GM21423 (cell line): ENCODE measurements at regions not wholly inside any gene's neighbourhood (a gene's known extent, or its start where the extent isn't known, plus 50 kb on each side); places are given as distances from the start of the nearest gene placed in this dataset.
"Not testable (repeated sequence)": the region's sequence is repeated elsewhere in the genome, so short reads cannot be mapped to it uniquely, and the experiment has no call there.

Source experiments
- ATAC-seq: cut with Tn5 transposase; IDR thresholded peaks from one replicate; pipeline ENCODE4 v1.9.1; 2021; ENCODE audit warnings: mild to moderate bottlenecking, moderate library complexity; ENCODE audit not compliant: unreplicated experiment

DNA sequence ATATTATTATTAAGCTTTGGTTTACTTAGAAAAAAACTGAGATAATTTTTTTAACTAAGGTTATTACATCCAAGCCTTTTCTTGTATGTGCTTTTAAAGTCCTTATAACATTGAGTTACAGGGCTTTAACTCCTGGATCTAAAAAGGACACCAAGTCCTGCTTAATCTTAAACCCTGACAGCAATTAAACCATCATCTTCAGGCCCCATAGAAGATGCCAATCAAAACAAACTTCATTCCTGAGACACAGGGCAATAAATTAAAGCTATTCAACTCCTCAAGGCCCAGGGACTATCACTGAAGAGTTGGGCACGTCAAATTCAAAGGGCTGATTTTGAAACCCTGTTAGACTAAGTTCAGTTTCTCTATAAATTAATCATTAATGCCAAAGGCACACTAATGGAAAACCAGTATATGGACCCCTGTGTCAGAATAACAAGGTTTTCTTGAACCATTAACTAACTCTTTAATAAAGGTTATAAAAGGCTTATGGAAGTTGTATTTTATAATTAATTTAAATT is 1152.6 kb downstream of the NSUN3 start:
- no peak for ATAC-seq

DNA sequence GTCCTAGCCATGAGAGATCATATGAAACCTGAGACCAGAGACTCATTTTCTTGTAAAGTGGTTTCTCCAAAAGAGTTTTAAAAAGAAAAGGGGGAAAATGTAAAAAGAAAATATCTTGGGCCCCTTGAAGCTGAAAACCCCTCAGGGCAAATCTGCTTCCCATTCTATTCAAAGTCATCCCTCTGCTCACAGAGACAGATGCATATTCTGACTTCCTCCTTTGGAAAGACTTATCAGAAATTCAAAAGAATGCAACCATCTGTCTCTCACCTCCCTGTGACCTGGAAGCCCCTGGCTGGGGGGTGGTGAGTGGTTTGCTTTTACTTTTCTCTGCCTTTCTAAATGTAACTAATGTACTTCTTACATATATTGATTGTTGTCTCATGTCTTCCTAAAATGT is 1154.8 kb downstream of the NSUN3 start:
- ATAC-seq: no peak

DNA sequence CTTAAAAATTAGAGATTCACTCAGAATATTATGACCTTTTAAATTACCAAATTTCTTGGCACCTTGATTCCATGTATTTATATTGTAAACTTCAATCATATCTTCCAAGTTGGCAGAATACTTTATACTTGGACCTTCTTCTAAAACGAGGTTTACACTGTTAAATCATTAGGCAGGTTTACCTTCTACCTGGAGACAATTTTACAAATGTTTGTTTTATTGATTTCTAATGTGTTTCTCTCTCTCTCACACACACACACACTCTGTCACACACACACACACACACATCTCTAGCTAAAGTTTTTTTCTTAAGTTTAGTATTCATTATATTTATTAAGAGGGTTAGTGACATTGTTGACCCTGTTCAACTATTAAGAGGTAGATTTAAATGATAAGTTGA is 1155.6 kb downstream of the NSUN3 start:
- ATAC-seq: no peak

DNA sequence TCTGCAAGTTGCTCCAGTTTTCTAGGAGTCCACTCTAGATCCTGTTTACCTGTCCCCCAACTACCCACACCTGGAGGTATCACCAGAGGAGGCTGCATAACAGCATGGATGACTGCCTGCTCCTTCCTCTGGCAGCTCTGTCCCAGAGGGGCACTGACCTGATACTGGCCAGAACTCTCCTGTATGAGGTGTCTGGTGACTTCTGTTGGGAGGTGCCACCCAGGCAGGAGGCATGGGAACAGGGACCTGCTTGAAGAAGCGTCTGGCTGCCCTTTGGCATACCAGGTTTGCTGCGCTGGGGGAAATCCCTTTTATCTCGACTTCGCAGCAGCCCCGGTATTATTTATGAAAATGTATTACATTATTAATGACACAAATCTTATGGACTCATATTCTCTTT is 1163.6 kb downstream of the NSUN3 start:
- ATAC-seq: no peak

DNA sequence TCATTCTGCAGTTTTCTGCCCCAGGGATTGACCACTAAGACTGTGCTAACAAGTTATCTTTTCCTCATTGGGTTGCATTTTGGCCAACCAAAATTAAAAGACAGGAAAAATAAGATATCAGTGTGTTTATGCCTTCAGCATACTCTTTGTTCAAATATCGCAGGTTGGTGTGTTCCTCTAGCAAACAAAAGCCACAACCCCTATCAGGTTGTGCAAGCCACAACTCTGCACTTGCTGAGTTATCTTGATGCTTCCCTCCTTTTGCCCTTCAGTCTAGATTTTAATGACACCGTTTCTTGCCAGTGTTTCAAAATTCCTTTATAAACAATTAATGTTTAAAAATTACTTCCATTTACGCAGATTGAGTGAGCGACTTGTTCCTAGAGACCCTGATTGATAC is 1164.2 kb downstream of the NSUN3 start:
- no peak for ATAC-seq

DNA sequence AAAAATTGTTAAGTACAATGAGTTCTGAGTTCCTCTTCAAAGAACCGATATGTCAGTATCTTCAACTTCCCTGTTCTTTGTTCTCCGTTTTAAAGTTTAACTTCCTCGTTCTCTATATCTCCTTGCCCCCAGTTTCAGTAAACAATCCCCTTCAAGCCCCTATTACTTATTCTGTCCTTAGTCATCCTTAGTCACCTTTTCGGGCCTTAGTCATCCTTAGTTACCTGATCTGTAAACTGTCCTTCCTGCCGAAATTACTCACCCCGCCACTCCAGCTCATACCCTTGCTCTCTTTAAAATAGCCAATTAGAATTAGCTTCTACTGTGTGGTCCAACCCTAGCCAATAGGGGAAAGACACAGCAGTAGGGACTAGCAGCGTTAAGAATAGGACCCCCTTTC is 1165.6 kb downstream of the NSUN3 start:
- ATAC-seq: no peak

DNA sequence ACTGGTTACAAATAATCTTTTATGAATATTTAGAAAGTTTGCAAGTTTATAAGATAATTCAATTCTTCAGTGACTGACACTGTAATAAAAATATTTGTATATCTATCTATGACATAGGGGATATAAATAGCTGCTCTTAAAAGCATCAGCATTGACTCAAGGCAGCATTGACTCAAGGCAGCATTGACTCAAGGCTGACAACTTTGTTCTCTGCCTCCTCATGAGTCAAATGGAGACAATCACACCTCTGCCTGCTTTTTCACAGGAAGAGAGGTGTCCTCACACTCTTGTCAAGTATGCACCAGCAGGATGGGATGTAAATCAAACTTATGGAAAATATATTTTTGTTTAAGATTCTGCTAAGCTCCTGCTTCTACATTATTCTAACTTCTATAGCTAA is 1173.1 kb downstream of the NSUN3 start:
- no peak for ATAC-seq

DNA sequence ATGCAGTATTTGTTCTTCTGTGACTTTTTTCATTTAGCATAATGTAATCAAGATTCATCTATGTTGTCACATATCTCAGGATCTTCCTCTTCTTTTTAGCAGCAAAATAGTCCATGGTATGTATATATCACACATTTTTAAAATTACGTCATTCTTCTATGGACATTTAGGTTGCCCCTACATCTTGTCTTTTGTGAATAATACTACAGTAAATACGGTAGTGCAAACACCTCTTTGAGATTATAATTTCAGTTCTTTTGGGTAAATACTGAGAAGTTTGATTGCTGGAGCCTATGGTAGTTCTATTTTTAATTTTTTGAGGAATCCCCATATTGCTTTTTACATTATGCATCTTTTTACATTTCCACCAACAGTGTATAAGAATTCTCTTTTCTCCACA is 1174.9 kb downstream of the NSUN3 start:
- no peak for ATAC-seq

DNA sequence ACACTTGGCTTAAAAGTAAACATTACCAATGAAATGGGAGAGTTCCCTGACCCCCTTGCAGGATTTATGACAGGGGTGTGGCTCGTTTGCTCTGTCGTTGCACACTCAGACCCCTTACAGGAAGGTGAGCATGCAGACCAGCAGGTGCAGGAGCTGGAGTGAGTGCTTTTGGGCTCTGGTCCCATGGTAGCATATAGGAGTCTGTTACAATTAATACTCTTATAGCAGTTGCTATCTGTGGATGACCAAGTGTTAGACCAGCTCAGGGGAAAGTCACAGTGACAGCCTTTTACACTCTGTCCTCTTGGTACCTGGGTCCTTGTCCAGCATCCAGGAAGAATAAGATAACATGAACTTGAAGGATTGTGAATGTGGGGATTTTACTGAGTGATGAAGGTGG is 1177.5 kb downstream of the NSUN3 start:
- no peak for ATAC-seq

DNA sequence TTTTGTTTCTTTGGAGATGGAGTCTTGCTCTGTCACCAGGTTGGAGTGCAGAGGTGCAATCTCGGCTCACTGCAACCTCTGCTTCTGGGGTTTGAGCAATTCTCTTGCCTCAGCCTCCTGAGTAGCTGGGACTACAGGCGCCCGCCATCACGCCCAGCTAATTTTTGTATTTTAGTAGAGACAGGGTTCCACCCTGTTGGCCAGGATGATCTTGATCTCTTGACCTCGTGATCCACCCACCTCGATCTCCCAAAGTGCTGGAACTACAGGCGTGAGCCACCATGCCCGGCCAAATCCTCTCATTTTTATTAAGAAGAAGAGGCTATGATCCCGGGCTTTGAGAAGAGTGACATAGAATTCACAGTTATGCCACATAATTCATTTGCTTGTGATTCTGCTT is 1178.4 kb downstream of the NSUN3 start:
- ATAC-seq: not testable (repeated sequence)

DNA sequence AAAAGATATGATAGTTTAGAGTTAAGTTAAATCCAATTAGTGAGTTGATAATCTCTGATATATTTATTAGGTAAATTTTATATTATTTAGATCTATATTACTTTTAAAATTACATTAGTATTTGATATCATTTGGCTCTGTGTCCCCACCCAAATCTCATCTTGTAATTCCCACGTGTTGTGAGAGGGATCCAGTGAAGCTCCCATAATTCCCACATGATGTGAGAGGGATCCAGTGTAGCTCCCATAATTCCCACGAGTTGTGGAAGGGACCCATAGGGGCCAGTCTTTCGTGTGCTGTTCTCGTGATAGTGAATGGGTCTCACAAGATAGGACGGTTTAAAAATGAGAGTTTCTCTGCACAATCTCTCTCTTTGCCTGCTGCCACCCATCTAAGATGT is 1183.6 kb downstream of the NSUN3 start:
- ATAC-seq: no peak

DNA sequence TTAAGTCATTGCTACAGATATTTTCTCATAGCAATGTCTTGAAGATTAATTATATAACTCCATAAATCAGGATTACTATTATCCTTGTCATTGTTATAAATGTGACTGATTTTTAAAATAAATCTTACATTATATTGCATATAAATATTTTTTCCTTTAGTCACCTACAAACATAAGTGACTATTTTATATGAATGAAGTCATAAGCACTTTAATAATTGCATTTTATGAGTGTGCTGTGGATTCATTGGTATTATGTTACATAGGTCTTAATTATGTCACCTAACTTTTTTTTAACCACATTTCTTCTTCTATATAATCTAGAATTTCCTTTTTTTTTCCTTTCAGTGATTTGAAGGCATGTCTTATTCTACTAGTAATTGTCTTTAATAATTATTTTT is 1191.2 kb downstream of the NSUN3 start:
- ATAC-seq: no peak

DNA sequence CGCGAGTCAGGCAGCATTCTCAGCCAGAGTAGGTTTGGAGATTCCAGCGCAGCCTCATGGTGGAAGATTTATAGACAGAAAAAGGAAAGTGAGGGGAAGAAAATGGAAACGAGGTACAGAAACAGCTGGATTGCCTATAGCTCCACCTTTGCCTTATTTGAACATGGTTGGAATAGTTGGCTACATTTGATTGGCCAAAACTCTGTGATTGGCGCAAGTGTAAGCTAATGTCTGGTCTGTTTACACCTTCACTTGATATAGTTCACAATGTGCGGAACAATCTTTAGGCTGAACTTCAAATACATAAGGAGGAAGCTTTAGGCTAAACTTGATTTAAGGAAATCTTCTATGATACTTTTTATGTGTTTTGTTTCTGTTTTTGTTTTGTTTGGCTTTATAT is 1191.9 kb downstream of the NSUN3 start:
- ATAC-seq: no peak

DNA sequence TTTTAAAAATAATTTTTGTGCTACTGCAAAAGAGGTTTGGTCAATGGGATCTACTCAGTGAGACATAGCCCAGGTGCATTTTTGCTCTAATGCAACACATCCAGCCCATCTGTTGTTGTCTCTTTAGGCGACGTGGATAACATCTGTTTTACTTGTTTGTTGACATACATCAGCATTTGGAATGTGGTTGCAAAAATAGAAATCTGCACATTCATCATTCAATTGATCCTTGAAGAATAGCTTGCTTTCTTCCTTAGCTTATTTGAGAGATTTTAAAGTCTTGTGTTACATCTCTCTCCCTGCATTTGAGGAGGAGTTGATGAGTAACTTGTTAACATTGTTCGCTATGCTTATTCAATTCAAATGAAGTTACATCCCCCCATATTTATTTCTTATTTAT is 1202.3 kb downstream of the NSUN3 start:
- ATAC-seq: no peak

DNA sequence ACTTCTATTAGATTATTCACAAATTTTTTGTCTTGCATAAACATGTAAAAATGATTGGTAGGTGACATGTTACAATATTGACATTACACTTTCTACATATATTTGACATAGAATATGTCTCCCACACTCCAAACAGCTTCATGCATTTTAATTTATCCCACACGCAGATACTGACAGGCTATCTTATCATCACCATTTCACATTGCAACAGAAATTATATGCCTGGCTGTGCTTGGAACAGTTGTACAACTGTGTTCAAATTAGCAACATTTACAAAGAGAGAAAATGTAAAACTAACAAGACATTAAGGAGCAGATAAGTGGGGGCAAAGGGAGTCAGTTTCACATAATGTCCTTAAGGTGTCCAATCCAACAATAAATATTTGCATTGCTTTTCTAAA is 1208.5 kb downstream of the NSUN3 start:
- ATAC-seq: no peak

DNA sequence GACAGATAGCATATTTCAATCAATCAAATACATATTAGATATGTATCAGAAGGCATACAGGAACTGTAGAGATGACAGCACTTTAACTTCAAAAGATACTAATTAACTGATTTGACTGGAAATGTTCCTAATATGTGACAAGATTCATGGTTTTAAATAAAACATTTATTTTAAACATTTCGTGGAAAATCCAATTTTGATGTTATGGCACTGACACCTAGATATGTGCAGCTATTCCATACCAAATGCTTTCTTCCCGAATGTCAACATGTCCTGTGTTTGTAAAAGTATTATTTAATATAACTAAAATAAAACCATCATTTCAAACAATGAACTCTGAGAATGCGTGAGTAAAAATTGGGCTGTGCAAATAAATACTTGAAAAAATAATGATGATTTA is 1209.3 kb downstream of the NSUN3 start:
- ATAC-seq: no peak

DNA sequence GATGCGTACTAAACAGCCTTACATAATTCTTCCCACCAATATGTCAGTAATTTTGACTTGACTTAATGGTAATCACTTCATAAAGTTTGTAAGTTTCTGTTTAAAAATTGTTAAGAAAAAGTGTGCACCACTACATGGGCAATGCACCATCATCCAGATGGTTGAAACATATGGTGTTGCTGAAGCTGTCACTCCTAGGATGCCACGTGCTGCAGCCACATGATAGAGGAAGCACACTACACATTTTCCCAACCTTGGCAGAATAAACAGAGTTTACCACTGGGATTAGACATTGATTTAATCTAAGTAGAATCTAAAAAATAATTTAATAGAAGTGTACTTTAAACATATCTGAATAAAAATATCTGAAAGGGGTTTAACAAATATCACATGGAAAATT is 1209.9 kb downstream of the NSUN3 start:
- ATAC-seq: no peak

DNA sequence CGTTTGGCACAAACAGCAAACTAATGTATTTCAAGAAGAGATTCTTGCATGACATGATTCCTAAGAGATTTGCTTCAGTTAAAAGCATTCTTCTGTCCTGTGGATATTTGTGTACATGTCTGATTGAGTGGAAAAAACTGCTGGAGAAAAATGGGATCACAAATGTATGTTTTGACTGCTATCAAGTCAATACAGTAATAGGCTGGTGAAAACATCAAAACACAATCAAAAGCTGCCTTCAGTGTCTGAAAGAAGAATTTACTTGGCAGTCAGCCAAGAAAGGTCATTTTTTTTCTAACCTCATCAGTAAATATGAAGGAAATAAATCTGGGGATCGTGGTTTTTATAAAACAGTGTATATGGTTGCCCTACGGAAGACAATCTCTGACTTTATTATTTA is 1214.8 kb downstream of the NSUN3 start:
- ATAC-seq: no peak

DNA sequence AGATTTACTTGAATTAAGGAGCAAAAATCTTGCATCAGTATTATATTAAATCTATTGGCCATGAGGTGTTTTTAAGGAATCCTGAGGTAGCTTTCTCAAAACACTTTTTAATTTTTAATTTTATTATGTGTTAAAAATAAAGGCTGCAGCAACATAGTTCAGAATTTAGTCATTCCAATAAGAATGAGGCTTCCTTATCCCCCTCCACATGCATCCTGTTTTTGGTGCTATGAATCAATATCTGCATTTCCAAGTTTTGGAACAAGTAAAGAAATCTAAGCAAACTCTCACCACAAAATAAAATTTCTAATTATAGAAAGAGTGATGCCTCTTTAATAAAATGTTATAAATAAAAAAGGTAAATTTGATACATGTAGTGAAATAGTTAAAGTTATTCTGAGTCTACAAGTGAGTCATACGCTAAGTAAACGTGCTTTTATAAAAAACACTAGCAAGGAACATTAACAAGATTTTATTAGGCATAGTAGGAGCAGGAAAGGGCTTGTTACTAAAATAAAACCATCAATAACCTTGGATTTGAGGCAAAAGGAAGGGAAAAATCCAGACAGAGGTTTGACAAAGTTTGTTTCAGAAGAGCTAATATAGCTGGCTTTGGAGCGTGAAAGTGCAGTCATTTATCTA is 1218.0 kb downstream of the NSUN3 start:
- no peak for ATAC-seq

DNA sequence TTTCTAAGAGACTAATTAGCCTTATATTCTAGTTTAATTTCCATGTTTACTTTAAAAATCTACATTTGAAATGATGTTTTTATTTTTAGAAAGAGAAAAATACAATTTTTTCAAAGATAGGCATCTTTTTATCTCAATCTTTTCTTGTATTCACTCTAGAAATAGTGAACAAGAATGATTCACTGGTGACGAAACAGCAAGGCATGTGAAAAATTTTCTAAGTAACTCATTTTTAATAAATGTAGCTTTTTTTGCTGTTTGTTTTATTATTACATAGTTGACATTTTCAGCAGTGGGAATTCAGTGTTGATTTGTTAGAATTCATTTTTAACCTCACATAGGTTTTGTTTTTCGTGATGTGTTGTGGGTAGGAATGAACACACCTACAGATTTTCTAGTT is 1226.4 kb downstream of the NSUN3 start:
- no peak for ATAC-seq

DNA sequence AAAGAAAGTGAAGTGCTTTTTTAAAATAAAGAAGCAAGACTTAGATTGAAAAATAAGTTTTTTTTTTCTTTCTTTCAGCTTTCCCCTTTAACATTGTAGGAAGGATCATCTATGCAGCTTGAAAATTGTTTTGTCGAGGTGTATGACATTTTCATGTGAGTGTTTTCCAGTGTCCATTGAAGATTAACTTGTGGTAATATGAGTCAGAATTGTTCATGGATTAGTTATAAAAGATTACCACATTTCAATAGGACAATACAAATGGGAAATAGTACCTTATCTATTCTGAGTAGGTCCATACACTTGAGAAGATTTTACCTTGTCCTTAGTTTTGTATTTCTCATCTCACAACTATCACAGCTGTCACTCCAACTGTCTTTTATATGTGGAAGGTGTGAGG is 1234.7 kb downstream of the NSUN3 start:
- no peak for ATAC-seq

DNA sequence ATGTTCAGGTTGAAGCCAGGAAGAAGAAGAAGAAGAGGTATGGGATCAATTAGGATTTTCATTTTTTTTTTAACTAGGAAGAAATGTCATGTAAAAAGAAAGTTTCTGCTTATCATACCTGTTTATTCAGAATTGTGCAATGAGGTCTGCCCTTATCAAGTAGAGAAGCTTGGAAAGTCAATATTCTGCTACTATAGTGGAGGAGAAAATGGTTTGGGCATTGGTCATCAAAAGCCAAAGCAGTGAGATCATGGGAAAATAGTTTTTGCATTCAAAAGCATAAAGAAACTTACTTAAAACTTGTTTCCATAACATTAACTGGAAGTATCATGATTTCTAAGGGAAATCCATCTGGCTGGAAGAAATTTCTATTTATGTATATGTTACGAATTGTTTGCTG is 1239.2 kb downstream of the NSUN3 start:
- no peak for ATAC-seq

DNA sequence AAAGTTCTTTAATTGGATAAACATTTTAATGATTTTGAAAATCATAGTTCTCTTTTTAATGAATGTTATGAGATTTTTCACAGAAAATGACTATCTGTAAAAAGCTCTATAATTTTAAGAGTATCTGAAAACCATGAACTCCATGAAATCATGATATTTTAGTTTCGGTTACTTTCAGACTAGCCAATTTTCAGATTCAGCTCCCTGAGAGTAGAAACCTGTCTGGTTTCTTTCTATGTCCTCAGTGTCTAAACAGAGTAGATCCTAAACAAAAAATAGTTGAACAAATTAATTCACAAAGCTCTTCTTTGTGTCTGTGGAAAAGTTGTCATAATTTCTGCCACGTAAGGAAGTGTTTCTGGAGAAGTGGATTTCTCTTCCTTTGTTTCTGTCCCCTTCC is 1247.7 kb downstream of the NSUN3 start:
- ATAC-seq: no peak
